ENCODE measurements at regions not wholly inside any gene's neighbourhood (a gene's known extent, or its start where the extent isn't known, plus 50 kb on each side); places are given as distances from the start of the nearest gene placed in this dataset.

DNA sequence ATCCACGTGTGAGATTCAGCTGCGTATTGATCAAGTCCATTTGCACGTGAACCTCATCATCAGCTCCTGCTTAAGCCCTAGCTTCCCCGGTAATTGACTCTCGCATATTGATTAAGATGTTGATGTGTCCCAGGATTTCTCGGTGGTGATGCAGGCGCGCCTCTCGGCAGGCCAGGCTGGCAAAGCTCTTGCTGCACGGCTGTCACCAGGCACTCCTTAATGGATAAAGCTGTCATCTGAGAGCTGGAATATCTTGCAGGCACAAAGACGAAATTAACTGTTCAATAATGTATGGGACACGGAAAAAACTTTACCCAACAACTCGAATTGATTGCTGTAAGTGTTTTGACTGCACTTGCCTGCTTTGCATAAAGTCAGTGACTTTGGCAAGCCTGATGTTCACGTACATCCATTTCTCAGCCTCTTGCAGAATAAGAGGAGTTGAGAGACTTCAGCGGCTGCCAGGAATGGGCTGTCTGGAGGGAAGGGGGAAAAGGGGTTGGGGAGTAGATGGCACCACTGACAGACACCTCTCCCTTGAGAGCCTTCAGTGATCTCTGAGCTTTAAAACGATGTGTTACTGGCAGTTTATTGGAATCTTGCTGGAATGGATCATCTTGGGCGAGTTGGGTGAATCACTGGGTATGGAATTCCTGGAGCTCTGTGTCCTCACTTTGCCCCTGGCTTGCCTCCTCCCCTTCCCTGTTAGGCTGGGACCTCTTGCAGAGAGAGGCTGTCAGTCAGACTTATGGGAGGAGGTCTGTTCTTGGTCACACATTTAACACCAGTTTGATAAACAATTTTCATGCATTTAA, 650.3 kb downstream of the CCDC171 start:
- no peak for DNase-seq

DNA sequence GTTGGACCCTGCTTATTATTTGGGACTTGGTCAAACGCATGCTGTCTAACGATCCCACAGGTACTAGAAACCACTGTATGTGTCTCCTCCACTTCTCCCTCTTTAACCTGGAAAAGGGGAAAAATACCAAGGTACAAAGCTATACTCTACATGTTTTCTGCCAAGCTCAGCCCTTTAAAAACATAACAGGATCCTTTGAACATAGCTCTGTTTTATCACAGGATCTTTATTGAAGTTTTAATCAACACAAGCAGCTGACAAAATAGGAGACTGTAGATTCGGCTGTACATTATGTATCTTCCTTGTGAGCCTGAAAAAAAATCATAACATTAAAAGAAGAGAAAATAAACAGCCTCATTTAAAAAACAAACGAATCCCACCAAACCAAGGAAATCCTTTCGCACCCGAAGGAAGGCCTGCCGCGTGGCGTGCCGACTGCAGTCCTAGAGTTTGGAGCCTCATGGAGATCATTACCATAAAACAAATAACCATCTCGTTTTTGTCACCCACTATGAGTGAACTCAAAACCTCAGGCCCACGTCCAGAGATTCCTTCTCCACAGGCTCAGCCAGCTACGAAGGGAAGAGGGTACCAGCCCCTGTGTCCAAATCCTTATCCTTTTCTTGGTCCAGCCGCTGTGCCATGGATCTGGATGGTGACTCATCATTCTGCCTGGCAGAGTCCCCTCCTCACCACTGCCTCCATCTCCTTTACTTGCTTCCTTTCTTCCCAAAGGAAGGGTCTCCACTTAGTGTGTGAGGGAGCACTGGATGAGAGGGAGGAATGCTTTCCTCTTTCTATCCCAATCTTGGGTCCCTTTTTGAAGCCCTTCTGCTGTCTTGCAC, 651.1 kb downstream of the CCDC171 start:
- DNase-seq: no peak

DNA sequence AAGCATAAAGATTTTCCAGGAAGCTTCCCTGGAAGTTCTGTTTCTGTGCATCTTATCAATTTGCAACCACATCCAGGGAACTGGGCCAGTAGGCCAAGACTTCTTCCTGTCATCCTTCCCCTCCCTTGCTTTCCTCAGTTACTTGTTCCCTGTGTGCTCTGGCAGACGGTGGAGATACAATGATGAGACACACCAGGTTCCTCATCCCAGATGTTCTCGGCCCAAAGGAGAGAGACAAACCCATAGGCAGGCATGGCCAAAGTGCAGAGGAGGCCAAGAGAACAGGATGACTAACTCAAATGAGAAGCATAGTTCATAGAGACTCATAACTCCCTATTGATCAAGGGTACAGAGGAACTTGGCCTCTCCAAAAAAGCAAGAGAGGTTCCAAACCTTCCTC, 652.6 kb downstream of the CCDC171 start:
- DNase-seq: no peak

DNA sequence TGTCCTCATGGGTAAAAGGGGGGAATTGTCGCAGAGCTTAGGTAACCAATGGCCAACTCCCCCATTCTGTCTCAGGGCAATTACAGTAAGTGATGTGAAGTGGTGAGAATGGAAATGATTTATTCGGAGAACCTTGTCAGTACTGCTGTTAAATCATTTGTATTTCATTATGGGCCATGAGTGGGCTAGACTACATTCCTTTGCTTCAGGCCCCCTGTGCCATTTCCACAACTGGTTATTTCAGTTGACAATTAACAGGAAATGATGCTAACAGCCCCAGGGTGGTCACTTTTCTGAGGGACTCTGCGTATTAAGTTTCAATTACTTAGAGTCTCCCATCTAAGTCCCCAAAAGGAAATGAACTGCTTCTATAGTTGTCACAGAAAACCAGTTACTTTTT, 653.7 kb downstream of the CCDC171 start:
- DNase-seq: no peak

DNA sequence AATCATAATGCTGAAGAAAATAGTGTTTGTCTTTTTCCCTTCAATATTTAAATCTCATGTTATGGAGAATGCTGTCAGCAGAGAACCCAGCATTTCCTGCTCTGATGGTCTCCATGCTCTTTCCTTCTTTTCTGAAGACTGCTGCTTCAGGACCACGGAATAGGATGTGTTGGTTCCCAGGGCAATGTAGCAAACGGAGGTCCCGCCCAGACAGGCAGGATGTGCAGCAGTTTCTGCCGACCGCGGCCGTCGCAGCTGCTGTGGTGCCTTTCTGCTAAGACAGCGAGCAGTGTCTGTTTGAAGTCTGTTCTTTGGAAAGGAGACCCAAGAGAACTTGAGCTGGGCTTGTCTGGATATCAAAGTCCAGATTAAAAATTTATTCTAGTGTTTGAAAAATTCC, 654.3 kb downstream of the CCDC171 start:
- DNase-seq: no peak

DNA sequence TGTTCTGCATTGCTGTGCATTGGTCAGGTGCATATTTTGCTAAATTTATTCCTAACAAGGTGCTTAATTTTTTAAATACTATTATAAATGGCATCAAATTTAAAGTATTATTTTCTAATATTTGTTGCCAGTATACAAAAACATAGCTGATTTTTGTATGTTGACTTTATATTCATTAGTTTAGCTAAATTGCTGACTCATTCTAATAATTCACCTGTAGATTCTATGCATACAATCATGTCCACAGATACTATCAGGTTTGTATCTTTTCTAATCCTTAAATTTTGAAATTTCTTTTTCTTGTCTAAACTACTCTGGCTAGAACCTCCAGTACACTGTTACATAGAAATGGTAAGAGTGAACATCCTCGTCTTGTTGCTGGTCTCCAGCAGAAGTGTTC, 657.6 kb downstream of the CCDC171 start:
- DNase-seq: no peak

DNA sequence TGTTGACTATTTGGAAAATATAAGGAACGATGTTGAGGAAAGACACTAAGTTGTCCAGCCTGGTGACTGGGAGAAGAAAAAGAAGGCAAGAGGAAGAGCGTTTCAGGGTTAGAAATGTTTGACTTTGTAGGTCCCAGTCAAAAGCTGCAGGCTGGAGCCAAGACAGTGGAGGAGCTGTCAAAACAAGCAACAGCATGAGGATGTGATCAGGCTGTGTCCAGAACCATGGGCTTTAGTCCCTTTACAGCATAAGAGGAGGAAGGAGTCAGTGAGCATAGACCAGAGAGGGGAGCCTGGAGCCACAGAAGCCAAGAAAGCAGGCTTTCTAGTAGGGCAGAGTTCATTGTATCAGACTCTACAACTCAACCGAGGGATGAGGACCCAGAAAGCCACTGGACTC, 658.5 kb downstream of the BNC2 start:
- DNase-seq: no peak

DNA sequence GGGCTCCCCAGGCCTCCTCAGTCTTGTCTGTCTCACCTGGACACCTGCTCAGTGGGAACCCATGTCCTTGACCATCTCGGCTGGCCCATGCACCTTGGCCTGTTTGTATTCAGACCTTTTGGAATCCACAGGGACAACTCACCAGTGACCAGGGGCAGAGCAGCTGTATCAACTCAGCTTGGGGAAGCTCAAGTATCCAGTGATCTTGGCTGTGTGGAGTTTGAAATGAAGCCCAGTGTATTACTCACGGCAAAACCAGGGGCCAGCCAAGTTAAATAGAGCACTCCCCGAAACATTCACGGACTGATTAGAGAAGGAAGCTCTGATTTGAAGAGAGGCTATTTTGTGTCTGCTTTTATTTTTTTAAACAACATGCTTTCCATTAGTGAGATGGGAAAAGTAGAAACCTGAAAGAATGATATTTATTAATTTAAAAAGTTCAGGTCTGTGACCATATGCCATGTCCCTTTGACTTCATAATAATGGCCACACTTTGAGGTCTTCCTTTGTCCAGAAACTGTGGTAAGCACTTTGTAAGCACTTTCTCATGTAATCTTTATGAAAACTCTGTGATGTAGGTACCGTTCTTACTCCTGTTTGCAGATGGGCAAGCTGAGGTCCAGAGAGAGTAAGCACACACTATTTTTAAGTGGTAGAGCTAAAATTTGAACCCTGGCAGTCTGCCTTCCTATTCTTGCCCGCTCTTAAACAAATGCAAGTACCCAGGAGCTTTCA, 656.5 kb downstream of the BNC2 start:
- DNase-seq: peak; percentile 63

DNA sequence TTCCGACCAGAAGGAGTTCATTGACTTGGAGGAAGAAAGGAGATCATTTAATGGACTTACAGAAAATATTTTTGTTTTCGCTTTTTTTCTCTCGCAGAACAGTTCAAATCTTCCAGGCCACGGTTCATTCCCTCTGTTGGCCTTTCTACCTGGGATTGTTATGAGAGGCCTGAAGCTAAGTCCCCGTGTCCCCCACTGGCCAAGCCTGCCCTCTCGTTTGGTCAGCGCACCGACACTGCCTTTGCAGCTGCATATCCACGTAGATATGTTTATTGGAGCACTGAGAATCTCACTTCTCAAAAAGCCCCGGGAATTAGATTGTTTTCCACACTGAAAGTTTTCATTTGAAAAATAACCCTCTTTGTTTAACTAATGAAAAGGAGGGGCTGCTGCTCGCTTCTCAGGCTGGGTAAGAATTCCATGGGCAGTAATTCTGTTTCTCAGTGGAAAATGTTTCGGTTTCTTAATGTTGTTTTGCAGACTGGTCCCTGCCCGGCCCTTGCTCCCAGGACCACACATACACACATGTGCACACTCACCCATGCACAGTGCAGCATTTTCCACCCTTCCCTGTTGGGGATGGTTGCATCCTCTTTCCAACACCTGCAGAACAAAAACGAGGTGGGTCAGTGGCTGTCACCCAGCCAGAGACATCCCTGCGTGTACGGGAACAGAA, 655.7 kb downstream of the BNC2 start:
- no peak for DNase-seq

DNA sequence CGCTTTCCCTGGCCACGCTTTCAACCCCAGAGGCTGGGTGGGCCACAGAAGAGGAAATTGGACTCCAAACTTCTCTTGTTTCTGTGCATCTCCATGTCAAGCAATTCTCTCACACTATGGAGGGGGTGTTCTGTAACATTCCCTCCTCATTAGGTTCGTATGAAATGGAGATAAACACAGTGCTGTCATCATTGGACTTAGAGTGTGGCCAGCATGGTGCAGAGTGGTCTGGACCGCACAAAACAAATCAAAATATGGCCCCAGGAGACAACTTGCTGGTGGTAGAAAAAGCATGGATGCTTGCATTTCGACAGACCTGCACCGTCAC, 655.2 kb downstream of the BNC2 start:
- DNase-seq: no peak

DNA sequence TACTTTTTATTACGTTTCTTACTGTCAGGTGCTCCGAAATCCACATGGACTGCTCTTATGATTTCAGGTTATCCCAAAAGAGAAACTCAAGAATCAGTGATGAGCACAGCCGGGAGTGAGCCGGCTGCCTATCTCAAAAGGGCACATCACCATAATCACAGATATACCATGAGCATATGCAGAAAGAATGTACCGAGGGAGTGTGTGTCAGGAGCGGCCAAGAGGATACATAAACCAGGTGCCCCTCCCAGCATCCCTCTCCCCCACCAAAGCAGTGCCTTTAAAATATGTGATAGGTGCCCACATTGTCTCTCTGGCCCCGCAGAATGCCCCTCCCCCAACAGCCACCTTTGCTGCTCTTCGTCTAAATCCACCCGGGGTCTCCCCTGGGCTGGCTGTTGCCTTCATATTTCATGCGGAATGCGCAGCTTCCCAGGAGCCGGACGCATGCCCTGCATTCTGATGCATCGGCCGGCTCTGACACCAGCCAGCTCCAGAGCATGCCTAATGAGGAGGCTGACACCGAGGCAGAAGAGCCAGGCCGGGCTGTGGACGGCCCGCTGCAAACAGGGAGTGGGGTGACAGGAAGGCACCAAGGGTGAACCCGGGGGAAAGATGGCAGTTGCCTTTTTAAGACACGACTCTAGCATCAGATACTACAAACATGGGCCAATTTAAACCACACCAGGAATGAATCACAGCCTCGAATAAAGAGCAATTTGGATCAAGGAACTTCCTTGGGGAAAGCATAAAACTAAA, 652.3 kb downstream of the BNC2 start:
- no peak for DNase-seq

DNA sequence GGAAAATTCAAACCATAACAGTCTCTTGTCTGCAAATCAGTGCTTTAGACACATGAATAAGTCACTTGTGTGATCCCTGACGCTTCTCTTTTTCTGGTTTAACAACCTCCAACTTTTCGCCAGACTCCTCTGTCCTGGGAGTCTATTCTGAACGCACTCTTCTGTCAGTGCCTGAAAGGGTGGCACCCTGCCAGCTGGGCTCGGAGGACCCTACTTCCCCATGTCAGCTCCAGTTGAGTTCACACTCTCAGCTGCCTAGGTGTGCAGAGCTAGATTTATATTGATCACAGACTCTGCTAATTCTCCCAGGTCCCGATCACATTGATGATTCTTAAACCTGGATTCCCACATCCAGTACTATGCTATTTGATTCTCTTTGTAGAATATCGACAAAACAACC, 649.1 kb downstream of the BNC2 start:
- DNase-seq: no peak

DNA sequence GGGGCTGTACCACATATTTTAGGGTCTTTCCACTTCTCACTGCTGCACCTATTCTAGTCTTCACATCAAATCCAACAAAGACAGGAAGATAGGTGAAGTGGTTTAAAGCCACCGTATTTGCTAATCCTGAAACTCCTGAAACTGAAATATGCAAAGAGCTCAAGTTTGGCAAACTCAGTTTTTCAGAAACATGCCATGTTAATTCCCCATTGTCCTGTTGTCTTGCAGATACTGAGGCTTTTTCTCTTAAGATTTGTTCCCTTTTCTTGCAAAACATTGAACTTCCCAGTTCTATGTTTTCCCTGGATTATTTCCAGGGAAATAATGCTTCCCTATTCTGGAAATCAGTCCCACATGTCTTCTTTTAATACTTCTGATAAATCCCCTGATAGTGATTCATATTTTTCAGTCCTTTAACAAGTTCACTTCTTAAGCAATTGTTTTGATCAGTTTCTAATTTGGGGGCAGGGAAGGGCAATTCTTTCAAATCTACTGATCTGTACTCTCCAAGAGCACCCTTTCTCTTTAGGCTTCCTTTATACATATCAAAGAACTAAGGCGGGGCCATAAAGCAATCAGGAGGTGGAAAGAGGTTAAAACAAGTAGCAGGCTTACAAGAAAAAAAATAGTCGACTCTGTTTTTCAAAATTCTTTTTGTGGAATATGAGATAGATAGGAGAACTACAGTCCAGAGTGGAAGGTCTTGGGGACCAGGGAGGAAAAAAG, 648.5 kb downstream of the BNC2 start:
- DNase-seq: no peak

DNA sequence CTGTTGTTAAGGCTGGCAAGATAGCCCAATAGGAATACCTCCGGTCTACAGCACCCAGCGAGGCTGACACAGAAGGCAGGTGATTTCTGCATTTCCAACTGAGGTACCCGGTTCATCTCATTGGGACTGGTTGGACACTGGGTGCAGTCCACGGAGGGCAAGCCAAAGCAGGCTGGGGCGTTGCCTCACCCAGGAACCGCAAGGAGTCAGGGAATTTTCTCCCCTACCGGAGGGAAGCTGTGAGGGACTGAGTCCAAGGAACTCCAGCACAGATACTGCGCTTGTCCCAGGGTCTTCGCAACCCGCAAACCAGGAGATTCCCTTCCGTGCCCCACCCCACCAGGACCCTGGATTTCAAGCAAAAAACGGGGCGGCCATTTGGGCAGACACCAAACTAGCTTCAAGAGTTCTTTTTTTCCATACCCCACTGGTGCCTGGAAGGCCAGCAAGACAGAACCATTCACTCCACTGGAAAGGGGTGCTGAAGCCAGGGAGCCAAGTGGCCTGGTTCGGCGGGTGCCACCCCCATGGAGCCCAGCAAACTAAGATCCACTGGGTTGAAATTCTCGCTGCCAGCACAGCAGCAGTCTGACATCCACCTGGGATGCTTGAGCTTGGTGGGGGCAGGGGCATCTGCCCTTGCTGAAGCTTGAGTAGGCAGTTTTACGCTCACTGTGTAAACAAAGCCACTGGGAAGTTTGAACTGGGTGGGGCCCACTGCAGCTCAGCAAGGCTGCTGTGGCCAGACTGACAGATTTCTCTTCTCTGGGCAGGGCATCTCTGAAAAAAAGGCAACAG, 647.2 kb downstream of the BNC2 start:
- DNase-seq: no peak

DNA sequence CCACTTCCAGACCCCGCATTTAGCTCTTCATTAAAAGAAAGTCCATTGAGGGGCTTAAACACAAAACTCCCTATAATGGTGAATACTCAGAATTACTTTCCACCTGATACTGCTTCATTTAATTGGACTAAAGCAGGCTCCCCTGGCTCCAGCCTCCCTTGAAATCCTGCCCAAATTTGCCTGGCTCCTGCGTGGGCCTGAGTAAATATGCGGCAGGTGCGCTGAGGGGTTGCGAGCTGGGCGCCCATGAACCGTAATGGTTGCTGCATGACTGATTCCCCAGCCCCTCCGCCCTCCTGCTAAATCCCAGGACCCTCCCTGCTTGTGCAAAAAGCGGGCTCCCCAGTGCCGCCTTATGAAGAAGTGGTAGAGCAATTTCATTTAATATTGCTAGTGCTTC, 639.7 kb downstream of the BNC2 start:
- no peak for DNase-seq

DNA sequence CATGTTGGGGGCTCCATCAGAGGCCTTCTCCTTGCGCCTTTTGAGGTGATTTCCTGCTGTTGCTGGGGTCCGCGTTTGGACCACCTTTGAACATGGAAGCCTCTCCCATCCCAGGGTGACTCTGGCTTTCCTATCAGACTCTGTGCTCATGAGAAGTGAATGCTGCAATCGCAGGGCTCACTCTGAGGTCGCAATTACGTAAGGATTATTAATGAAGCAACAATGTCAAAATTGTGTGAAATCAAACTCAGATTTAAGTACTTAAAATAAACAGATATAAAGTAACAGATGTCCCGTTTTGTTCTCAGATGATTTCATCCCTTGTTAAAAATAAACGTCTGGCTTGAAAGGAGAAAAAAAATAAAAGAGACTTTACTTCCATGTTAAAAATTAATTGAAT, 634.2 kb downstream of the BNC2 start:
- no peak for DNase-seq

DNA sequence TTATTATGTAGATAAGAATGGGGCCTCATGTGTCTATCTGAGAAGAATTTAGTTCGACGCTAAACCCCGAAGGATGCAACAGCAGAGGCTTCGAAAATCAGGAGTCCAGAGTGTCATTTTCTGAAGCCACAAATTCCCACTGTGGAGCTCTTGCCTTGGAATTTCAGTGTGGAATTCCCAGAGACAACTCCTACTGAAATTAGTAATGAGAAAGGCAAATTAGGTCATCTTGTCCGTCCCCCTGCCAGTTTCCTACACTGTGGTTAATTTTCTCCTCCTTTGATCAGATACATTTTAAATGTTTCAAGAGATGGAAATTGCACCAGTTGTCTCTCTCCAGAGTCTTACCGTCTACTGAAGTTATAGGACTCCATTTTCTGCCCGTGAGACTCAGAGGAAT, 633.6 kb downstream of the BNC2 start:
- no peak for DNase-seq

DNA sequence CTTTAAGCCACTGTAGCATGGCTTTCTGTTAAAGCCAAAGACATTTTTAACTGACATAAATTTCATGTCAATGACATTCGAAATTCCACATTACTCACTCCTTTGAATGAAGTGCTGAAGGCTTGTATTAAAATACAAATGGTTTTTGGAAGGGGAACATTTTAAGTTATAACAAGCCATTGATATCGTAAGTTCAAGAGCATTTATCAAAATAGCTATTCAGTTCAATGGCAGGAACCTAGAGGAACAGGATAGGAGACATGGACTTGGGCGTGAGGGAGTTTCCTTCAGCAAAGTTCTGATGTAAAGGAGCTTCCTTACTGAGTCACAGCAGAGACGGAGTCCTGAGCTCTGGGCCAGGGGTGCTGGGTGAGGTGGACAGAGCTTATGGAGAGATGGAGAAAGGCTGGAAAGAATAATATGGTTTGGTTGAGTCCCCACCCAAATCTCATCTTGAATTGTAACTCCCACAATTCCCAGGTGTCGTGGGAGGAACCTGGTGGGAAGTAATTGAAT, 631.8 kb downstream of the BNC2 start:
- DNase-seq: no peak

DNA sequence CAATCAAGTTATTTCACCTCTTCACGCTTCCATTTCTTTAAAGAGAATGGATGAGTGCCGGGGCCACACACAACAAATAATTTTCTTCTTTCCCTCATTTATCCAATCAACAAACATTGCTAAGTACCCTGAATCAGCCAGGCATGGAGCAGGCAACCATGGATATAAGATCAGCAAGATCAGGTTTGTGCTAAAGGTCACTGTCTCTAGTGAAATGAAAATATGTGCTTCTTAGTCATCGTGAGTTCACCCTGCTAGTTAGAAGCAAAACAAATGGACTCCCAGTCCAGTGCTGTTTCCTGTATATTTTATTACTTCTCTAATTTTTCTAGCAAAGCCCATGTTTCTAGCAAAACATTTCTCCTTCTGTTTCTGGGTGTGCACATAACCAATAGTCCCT, 629.2 kb downstream of the BNC2 start:
- no peak for DNase-seq

DNA sequence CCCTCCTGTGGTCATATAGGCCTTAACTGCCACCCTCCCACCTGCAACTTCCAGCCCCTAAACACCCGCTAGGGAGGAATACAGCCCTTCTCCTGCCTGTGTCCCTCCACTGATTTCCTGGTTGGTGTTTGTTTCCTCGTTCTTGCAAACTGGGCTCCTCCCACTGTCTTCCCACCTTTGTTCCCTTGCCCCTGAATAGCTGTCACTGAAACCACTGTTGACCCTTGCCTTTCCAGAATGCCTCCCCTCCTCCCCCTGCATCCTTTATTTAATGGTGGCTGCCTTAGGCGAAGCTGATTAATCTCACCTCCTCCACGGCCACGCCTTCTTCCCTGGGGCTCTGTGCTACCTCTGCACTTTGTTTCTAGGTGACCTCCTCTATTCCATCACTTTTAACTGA, 626.7 kb downstream of the BNC2 start:
- DNase-seq: no peak
